Upper lobe of right lung (tissue), 1 donor: ENCODE measurements at regions not wholly inside any gene's neighbourhood (a gene's known extent, or its start where the extent isn't known, plus 50 kb on each side); places are given as distances from the start of the nearest gene placed in this dataset.

ENCODE experiments used
- ATAC-seq: fragments of 200-7000 bp; cut with Tn5 transposase; one replicate; pipeline ENCODE4 v1.9.1; 2020; ENCODE audit warnings: mild to moderate bottlenecking, moderate library complexity
- DNase-seq: peaks from one replicate; pipeline ENCODE4 v3.0.0-alpha.2; 2020
- H3K27ac ChIP-seq: fragments of 200-600 bp; one replicate; pipeline ENCODE4 v1.8.0; 2022
- H3K27me3 ChIP-seq: fragments of 200-600 bp; one replicate; pipeline ENCODE4 v1.8.0; 2022; ENCODE audit warnings: mild to moderate bottlenecking
- H3K36me3 ChIP-seq: fragments of 200-600 bp; one replicate; pipeline ENCODE4 v1.8.0; 2022
- H3K4me1 ChIP-seq: fragments of 200-600 bp; one replicate; pipeline ENCODE4 v1.8.0; 2022
- H3K4me3 ChIP-seq: fragments of 200-600 bp; one replicate; pipeline ENCODE4 v1.8.0; 2022; ENCODE audit warnings: mild to moderate bottlenecking
- H3K9me3 ChIP-seq: fragments of 200-600 bp; one replicate; pipeline ENCODE4 v1.8.0; 2022
- intact Hi-C: fragments of 100-400 bp; cut with DNase I; formaldehyde crosslinking; loops from one replicate; pipeline ENCODE4 v1.11.0; 2022
- TF ChIP-seq, protein P1 (sequence below): fragments of 200-600 bp; IDR thresholded peaks from one replicate; pipeline ENCODE4 v1.8.0; 2022; ENCODE audit warnings: antibody characterized with exemption
- donor health status: DM: no; HTN: yes; CAD: no; lungs with severe emphysema.

DNA sequence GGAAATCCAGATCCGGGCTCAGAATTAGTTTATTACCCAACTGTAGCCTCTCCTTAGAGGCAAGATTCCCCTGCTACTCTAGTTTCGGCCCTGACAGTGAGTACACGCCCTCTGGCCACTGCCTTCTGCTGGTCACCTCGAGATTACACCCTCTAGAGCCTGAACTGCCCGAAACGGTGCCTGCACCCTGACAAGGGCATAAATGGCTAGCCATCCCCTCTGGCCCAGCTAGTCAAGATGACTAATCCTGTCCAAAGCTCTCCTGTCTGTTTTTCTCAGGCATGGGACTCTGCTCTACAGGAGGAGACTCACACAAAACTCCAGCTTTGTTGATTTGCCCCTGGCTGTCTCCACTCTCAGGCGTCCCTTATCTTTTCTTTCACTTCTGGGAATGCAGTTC is 150.5 kb upstream of the UBE2E2 start:
- ATAC-seq (peak; percentile 31), DNase-seq (no peak)
- Histone ChIP-seq H3K27ac (no peak overlapping the region), H3K36me3 (no peaks in the 10 kb centered on the region), H3K4me3 (no peak overlapping the region), H3K27me3 (no peaks in the 10 kb centered on the region), H3K9me3 (no peaks in the 10 kb centered on the region), H3K4me1 (peaks cover 4% of the 10 kb centered on the region)
- intact Hi-C loops = no loop called here
- TF ChIP-seq, protein P1, sequence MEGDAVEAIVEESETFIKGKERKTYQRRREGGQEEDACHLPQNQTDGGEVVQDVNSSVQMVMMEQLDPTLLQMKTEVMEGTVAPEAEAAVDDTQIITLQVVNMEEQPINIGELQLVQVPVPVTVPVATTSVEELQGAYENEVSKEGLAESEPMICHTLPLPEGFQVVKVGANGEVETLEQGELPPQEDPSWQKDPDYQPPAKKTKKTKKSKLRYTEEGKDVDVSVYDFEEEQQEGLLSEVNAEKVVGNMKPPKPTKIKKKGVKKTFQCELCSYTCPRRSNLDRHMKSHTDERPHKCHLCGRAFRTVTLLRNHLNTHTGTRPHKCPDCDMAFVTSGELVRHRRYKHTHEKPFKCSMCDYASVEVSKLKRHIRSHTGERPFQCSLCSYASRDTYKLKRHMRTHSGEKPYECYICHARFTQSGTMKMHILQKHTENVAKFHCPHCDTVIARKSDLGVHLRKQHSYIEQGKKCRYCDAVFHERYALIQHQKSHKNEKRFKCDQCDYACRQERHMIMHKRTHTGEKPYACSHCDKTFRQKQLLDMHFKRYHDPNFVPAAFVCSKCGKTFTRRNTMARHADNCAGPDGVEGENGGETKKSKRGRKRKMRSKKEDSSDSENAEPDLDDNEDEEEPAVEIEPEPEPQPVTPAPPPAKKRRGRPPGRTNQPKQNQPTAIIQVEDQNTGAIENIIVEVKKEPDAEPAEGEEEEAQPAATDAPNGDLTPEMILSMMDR = no peak

DNA sequence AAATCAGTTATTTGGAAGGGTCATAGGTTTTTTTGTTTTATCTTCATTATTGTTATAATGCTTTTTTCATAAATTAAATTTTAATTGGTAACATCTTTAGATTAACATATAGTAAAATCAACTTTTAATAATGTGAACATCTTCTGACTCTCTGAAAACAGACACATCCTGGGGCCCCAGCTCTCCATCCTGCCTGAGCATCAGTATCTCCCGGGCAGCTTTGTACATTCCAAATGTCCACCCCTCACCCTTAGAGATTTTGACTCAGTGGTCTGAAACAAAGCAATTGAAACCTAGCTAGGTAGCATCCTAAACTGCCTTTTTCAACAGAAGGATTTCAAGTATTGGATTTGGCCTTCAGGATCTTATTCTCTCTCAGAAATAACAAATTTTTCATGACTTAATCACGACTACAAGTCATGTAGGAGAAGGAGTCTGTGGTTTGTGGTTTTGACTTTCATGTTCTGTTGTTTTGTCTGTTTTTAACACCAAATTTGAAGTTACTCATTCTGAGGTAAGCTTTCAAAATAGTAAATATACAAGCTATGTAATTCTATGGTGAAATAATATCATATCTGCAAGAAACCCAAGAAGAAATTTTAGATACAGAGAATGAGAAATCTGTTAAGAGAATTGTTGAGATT is 147.3 kb upstream of the UBE2E2 start:
- no peak for ATAC-seq
- Histone ChIP-seq H3K4me3 (no peak overlapping the region), H3K4me1 (peaks cover 4% of the 10 kb centered on the region), H3K36me3 (no peaks in the 10 kb centered on the region), H3K9me3 (no peaks in the 10 kb centered on the region), H3K27ac (no peak overlapping the region), H3K27me3 (no peaks in the 10 kb centered on the region)
- intact Hi-C loops = no loop called here
- TF ChIP-seq, protein P1 = no peak
- DNase-seq = no peak

DNA sequence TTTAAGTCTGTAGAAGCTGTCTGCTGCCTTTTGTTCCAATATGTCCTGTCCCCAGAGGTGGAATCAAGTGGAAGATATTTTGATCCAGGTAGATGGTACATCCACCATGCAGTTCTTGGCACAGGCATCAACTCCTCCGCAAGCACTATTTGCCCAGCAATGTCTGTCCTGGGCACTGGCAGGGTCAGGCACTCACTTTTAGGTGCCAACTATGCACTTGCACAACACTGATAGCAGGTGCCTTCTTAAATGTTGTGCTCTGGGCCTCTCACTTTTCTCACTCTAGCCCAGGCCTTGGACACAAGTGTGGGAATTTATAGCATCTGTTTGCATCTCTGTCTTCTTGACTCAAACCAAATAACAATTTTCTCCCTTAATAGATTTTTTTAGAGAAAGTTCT is 140.5 kb upstream of the UBE2E2 start:
- no peak for DNase-seq
- intact Hi-C loops = no loop called here
- peak; percentile 60 for ATAC-seq
- no peaks in the 10 kb centered on the region for H3K27me3 ChIP-seq
- no peak overlapping the region for H3K27ac ChIP-seq
- TF ChIP-seq, protein P1 = no peak
- H3K36me3 ChIP-seq = no peaks in the 10 kb centered on the region
- H3K9me3 ChIP-seq = no peaks in the 10 kb centered on the region
- H3K4me1 ChIP-seq = no peaks in the 10 kb centered on the region
- H3K4me3 ChIP-seq = no peak overlapping the region

DNA sequence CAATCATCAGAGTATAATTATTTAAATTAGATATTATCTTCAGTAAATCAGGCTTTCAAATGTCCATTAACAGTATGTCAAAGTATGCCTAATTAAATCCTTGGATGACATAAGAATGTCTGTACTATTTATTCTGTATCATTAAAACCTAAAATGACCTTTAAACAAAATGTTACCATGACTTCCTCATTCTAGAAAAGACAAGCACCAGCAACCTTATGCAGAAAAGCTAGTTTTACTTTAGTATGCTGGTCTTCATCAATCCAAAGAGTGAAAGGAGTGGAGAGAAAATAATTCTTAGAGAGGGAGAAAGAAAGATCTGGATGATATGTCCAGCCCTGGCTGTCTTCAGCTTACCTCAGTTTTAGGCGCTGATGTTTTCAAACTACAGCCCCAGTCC is 140.1 kb upstream of the UBE2E2 start:
- TF ChIP-seq, protein P1 = no peak
- Histone ChIP-seq H3K4me1 (no peaks in the 10 kb centered on the region), H3K9me3 (no peaks in the 10 kb centered on the region), H3K36me3 (no peaks in the 10 kb centered on the region), H3K27me3 (no peaks in the 10 kb centered on the region), H3K27ac (no peak overlapping the region), H3K4me3 (no peak overlapping the region)
- intact Hi-C loops = no loop called here
- no peak for DNase-seq
- ATAC-seq = no peak

DNA sequence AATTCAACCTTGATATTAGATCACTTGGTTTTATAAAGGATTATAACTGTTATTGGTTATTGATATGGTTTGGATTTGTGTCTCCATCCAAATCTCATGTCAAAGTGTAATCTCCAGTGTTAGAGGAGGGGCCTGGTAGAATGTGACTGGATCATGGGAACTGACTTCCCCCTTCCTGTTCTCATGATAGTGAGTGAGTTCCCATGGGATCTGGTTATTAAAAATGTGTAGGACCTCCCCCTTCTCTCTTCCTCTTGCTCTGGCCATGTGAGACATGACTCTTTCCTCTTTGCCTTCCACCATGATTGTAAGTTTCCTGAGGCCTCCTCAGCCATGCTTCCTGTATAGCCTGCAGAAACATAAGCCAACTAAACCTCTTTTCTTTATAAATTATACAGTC is 136.0 kb upstream of the UBE2E2 start:
- no peaks in the 10 kb centered on the region for H3K36me3 ChIP-seq

More for the DNA sequence above, 136.0 kb upstream of the UBE2E2 start:
- TF ChIP-seq, protein P1 = no peak
- H3K9me3 ChIP-seq = no peaks in the 10 kb centered on the region
- intact Hi-C loops = no loop called here
- no peaks in the 10 kb centered on the region for H3K27me3 ChIP-seq
- H3K4me1 ChIP-seq = no peaks in the 10 kb centered on the region
- ATAC-seq = peak; percentile 33
- no peak overlapping the region for H3K27ac ChIP-seq
- no peak for DNase-seq
- no peak overlapping the region for H3K4me3 ChIP-seq
